ENCODE measurements at regions not wholly inside any gene's neighbourhood (a gene's known extent, or its start where the extent isn't known, plus 50 kb on each side); places are given as distances from the start of the nearest gene placed in this dataset.

DNA sequence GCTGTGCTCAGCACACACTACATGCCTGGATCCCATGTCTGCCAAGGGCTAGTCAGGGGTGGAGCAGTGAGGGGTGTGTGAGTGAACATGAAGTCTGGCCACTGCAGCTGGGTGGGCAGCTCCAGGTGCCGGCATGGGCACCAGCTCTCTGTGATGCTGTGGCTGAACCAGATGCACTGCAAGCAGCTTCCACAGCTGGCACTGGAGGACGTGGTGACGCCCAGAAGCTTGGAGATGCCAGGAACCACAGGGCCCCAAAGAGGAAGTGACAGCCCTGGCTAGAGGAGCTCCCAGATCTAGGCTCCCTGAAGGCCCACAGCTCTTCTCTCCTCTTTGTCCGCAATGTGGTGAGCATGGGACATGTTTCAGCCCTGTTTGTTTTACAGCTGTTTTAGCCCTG, 776.3 kb upstream of the POU3F3 start:
- intact Hi-C loops (cut with DNase I), result no loop called here
- no peaks in the 10 kb centered on the region for H3K36me3 ChIP-seq

GRCh38 chr2:104078431-104079157, 775.3 kb upstream of the POU3F3 start:
- Histone ChIP-seq H3K27me3 (no peaks in the 10 kb centered on the region), H3K36me3 (no peaks in the 10 kb centered on the region), H3K27ac (no peak overlapping the region), H3K9me3 (no peaks in the 10 kb centered on the region), H3K4me1 (no peaks in the 10 kb centered on the region), H3K4me3 (no peak overlapping the region)
- no peak for TF ChIP-seq POLR2AphosphoS5 (IDR thresholded peaks at IDR 0.05; ENCODE audit: insufficient read depth in 1 of 2, low read depth in 1 of 2)
- TF ChIP-seq, protein P1, sequence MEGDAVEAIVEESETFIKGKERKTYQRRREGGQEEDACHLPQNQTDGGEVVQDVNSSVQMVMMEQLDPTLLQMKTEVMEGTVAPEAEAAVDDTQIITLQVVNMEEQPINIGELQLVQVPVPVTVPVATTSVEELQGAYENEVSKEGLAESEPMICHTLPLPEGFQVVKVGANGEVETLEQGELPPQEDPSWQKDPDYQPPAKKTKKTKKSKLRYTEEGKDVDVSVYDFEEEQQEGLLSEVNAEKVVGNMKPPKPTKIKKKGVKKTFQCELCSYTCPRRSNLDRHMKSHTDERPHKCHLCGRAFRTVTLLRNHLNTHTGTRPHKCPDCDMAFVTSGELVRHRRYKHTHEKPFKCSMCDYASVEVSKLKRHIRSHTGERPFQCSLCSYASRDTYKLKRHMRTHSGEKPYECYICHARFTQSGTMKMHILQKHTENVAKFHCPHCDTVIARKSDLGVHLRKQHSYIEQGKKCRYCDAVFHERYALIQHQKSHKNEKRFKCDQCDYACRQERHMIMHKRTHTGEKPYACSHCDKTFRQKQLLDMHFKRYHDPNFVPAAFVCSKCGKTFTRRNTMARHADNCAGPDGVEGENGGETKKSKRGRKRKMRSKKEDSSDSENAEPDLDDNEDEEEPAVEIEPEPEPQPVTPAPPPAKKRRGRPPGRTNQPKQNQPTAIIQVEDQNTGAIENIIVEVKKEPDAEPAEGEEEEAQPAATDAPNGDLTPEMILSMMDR (IDR thresholded peaks at IDR 0.05), result no peak
- TF ChIP-seq POLR2A (IDR thresholded peaks at IDR 0.05), result no peak
- DNase-seq (ENCODE audit: extremely low spot score in 2 of 2), result no peak
- intact Hi-C loops (cut with DNase I), result no loop called here

More for the DNA sequence above, 776.3 kb upstream of the POU3F3 start:
- no peaks in the 10 kb centered on the region for H3K9me3 ChIP-seq
- H3K27ac ChIP-seq, result no peak overlapping the region
- TF ChIP-seq POLR2A (IDR thresholded peaks at IDR 0.05) (no peak), POLR2AphosphoS5 (IDR thresholded peaks at IDR 0.05; ENCODE audit: insufficient read depth in 1 of 2, low read depth in 1 of 2) (no peak)
- TF ChIP-seq, protein P1 (IDR thresholded peaks at IDR 0.05), result no peak
- H3K27me3 ChIP-seq, result no peaks in the 10 kb centered on the region
- H3K4me1 ChIP-seq, result no peaks in the 10 kb centered on the region
- no peak for DNase-seq (ENCODE audit: extremely low spot score in 2 of 2)
- H3K4me3 ChIP-seq, result no peak overlapping the region

DNA sequence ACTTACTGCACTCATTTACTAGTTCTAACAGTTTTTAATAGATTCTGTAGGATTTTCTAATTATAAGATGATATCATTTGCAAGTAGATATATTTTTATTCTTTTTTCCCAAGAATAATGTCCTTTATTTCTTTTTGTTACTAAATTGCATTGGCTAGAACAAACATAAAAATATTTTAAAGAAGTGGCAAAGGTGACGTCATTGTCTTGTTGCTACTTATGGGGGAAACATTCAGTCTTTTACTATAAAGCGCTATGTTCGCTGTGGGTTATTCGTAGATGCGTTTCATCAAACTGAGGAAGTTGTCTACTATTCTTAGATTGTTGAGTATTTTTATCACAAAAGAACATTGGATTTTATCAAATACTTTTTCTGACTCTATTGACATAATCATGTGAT, 765.2 kb upstream of the POU3F3 start:
- intact Hi-C loops (cut with DNase I), result no loop called here
- Histone ChIP-seq H3K9me3 (no peaks in the 10 kb centered on the region), H3K27ac (no peak overlapping the region), H3K27me3 (no peaks in the 10 kb centered on the region), H3K4me3 (no peak overlapping the region), H3K4me1 (no peaks in the 10 kb centered on the region), H3K36me3 (no peaks in the 10 kb centered on the region)
- no peak for DNase-seq (ENCODE audit: extremely low spot score in 2 of 2)
- TF ChIP-seq POLR2A (IDR thresholded peaks at IDR 0.05) (no peak), POLR2AphosphoS5 (IDR thresholded peaks at IDR 0.05; ENCODE audit: insufficient read depth in 1 of 2, low read depth in 1 of 2) (no peak)
- TF ChIP-seq, protein P1 (IDR thresholded peaks at IDR 0.05), result no peak

DNA sequence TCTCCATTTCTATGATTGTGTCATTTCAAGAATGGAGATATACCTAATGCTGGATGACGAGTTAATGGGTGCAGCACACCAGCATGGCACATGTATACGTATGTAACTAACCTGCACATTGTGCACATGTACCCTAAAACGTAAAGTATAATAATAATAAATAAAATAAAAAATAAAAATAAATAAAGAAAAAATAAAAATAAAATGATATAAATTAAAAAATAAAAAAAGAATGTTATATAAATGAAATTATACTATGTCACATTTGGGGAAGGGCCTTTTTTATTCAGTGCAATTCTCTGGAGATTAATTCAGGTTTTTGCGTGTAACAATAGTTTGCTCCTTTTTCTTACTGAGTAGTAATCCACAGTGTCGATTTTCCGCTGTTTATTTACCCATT, 763.5 kb upstream of the POU3F3 start:
- Histone ChIP-seq H3K4me1 (no peaks in the 10 kb centered on the region), H3K4me3 (no peak overlapping the region), H3K27ac (no peak overlapping the region), H3K36me3 (no peaks in the 10 kb centered on the region), H3K9me3 (no peaks in the 10 kb centered on the region), H3K27me3 (no peaks in the 10 kb centered on the region)
- intact Hi-C loops (cut with DNase I), result no loop called here
- no peak for TF ChIP-seq POLR2A (IDR thresholded peaks at IDR 0.05)
- TF ChIP-seq, protein P1 (IDR thresholded peaks at IDR 0.05), result no peak
- no peak for TF ChIP-seq POLR2AphosphoS5 (IDR thresholded peaks at IDR 0.05; ENCODE audit: insufficient read depth in 1 of 2, low read depth in 1 of 2)
- DNase-seq (ENCODE audit: extremely low spot score in 2 of 2), result no peak

DNA sequence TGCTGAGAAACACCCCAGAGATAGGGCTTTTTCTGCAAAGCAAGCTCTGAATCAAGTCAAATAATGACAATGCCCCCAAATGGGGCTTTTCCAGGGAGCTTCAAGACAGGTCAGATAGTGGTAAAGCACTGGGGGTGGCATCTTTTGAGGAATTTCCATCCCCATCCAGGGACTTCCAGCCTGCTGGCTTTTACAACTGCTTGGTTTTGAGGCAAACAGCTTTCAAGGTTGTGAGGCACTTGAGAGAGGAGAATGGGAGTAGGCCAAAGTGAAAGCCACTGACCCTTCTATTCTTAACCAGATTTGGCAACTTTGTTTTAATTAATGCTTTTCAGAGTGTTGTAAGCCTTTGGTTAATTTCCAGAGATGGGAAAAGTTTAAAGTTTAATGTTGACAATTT, 762.0 kb upstream of the POU3F3 start:
- no peaks in the 10 kb centered on the region for H3K27me3 ChIP-seq
- intact Hi-C loops (cut with DNase I), result no loop called here
- H3K36me3 ChIP-seq, result no peaks in the 10 kb centered on the region
- H3K27ac ChIP-seq, result no peak overlapping the region
- no peaks in the 10 kb centered on the region for H3K9me3 ChIP-seq
- H3K4me3 ChIP-seq, result no peak overlapping the region
- no peak for DNase-seq (ENCODE audit: extremely low spot score in 2 of 2)
- no peaks in the 10 kb centered on the region for H3K4me1 ChIP-seq
- no peak for TF ChIP-seq POLR2A (IDR thresholded peaks at IDR 0.05)
- no peak for TF ChIP-seq POLR2AphosphoS5 (IDR thresholded peaks at IDR 0.05; ENCODE audit: insufficient read depth in 1 of 2, low read depth in 1 of 2)
- TF ChIP-seq, protein P1 (IDR thresholded peaks at IDR 0.05), result no peak
